Spleen (tissue), 11 donors: ENCODE measurements at regions not wholly inside any gene's neighbourhood (a gene's known extent, or its start where the extent isn't known, plus 50 kb on each side); places are given as distances from the start of the nearest gene placed in this dataset.

ENCODE experiments used
- DNase-seq: peaks from one replicate; pipeline ENCODE4 v3.0.0-alpha.2; 2020
- H3K27ac ChIP-seq, 8 donors: fragments of 200-600 bp; sonication (generic) in 7 of 8; 1 replicate in 4 of 8; 2 replicates in 4 of 8; pipeline versions ENCODE4 v1.5.0 to v1.8.0; 2016 to 2021; ENCODE audit warnings: inconsistent platforms in 4 of 8, mild to moderate bottlenecking in 4 of 8, moderate library complexity in 1 of 8
- H3K27me3 ChIP-seq, 7 donors: fragments of 200-600 bp; sonication (generic) in 6 of 7; replicated peaks in 1 of 7; 1 replicate in 4 of 7; 2 replicates in 3 of 7; pipeline versions ENCODE4 v1.5.0 to v1.8.0; 2016 to 2021; ENCODE audit warnings: inconsistent platforms in 3 of 7, mild to moderate bottlenecking in 1 of 7
- H3K36me3 ChIP-seq, 6 donors: fragments of 200-600 bp; sonication (generic) in 5 of 6; 1 replicate in 4 of 6; 2 replicates in 2 of 6; pipeline versions ENCODE4 v1.5.0 to v1.8.0; 2016 to 2021; ENCODE audit warnings: inconsistent platforms in 2 of 6
- H3K4me1 ChIP-seq, 6 donors: fragments of 200-600 bp; sonication (generic) in 5 of 6; 1 replicate in 3 of 6; 2 replicates in 3 of 6; pipeline versions ENCODE4 v1.5.0 to v1.8.0; 2016 to 2021; ENCODE audit warnings: inconsistent platforms in 3 of 6
- H3K4me3 ChIP-seq, 8 donors: fragments of 200-600 bp; sonication (generic) in 7 of 8; 1 replicate in 4 of 8; 2 replicates in 4 of 8; pipeline versions ENCODE4 v1.5.0 to v1.8.0; 2016 to 2021; ENCODE audit warnings: inconsistent platforms in 4 of 8, mild to moderate bottlenecking in 4 of 8, moderate library complexity in 2 of 8
- H3K9me3 ChIP-seq, 8 donors: fragments of 200-600 bp; sonication (generic) in 7 of 8; 1 replicate in 4 of 8; 2 replicates in 4 of 8; pipeline versions ENCODE4 v1.5.0 to v1.8.0; 2016 to 2021; ENCODE audit warnings: inconsistent platforms in 4 of 8
- CTCF ChIP-seq, 11 experiments: fragments of 200-600 bp in 7 of 11; fragments of 450-650 bp in 4 of 11; sonication (generic) in 4 of 11; IDR thresholded peaks in 8 of 11; conservative IDR thresholded peaks in 3 of 11; 1 replicate in 7 of 11; 2 replicates in 4 of 11; pipeline versions ENCODE4 v1.4.0 to v1.8.0; 2016 to 2021; ENCODE audit warnings: antibody characterized with exemption in 11 of 11, inconsistent platforms in 4 of 11, mild to moderate bottlenecking in 1 of 11
- POLR2A ChIP-seq, 3 donors: fragments of 450-650 bp; IDR thresholded peaks; one replicate each; pipeline ENCODE4 v1.5.1; 2017; ENCODE audit warnings: antibody characterized with exemption in 3 of 3, mild to moderate bottlenecking in 1 of 3
- POLR2AphosphoS5 ChIP-seq, 3 donors: sonication (generic); formaldehyde crosslinking; IDR thresholded peaks; one replicate each; pipeline ENCODE4 v1.5.1; 2017; ENCODE audit warnings: antibody characterized with exemption in 3 of 3
- WGBS, 5 donors: extraction: QIAGEN DNeasy Blood & Tissue Kit in 3 of 5; methylation state at CpG; one replicate each; pipeline versions ENCODE4 v1.1.5 to v1.1.7; 2013 to 2018; 5-methylcytosine and 5-hydroxymethylcytosine counted together
- intact Hi-C: fragments of 100-400 bp; cut with DNase I; formaldehyde crosslinking; loops from one replicate; pipeline ENCODE4 v1.15.0; 2023; ENCODE audit warnings: low total_unique reads
- donor health status: healthy with polysubstance abuse.
- donor health status: DM: no; HTN: no; CAD: no; lungs with moderate emphysema.
- donor health status: DM: no; HTN: no; CAD: no.
- donor health status: Bipolar disorder and iron deficiency.
- donor health status: healthy.
- donor health status: DM: no; HTN: no; CAD: no.
- donor health status: DM: yes; HTN: yes; CAD: no.

GRCh38 chr5:32842813-32843530, 131.9 kb downstream of the NPR3 start:
- DNase-seq: no peak
- intact Hi-C loops: no loop called here
- H3K27ac ChIP-seq: no peak overlapping the region

GRCh38 chr5:32843531-32843895, 132.4 kb downstream of the NPR3 start:
- no peaks in the 10 kb centered on the region for H3K4me1 ChIP-seq
- WGBS, 5 donors: 49 to 64% (median 55%) methylated on average over 3 of the region's 3 CpGs
- TF ChIP-seq POLR2A (IDR thresholded peaks at IDR 0.05) (no peak), CTCF (IDR thresholded peaks at IDR 0.05 in 8 of 11, conservative IDR thresholded peaks at IDR 0.05 in 3 of 11) (no peak), POLR2AphosphoS5 (IDR thresholded peaks at IDR 0.05) (no peak)
- H3K9me3 ChIP-seq: no peaks in the 10 kb centered on the region
- intact Hi-C loops: no loop called here
- no peak overlapping the region for H3K4me3 ChIP-seq
- no peak for DNase-seq
- no peaks in the 10 kb centered on the region for H3K27me3 ChIP-seq
- H3K27ac ChIP-seq: no peak overlapping the region
- no peaks in the 10 kb centered on the region for H3K36me3 ChIP-seq

More at GRCh38 chr5:32842813-32843530, 131.9 kb downstream of the NPR3 start:
- no peaks in the 10 kb centered on the region for H3K36me3 ChIP-seq
- no peaks in the 10 kb centered on the region for H3K9me3 ChIP-seq
- WGBS, 5 donors: 12 to 30% (median 21%) methylated on average over 8 of the region's 8 CpGs
- TF ChIP-seq POLR2A (IDR thresholded peaks at IDR 0.05): no peak
- TF ChIP-seq POLR2AphosphoS5 (IDR thresholded peaks at IDR 0.05): no peak
- TF ChIP-seq CTCF (IDR thresholded peaks at IDR 0.05 in 8 of 11, conservative IDR thresholded peaks at IDR 0.05 in 3 of 11): no peak
- no peaks in the 10 kb centered on the region for H3K4me1 ChIP-seq
- H3K27me3 ChIP-seq: no peaks in the 10 kb centered on the region
- H3K4me3 ChIP-seq: no peak overlapping the region

GRCh38 chr5:32845171-32845570, 134.1 kb downstream of the NPR3 start:
- intact Hi-C loops: no loop called here
- H3K4me1 ChIP-seq: no peaks in the 10 kb centered on the region
- H3K4me3 ChIP-seq: no peak overlapping the region
- no peak overlapping the region for H3K27ac ChIP-seq
- WGBS, 5 donors: 80 to 93% (median 84%) methylated on average over 3 of the region's 3 CpGs
- peaks cover 0 to 4% (median 0%) of the 10 kb centered on the region in 8 donors for H3K9me3 ChIP-seq
- H3K27me3 ChIP-seq: no peaks in the 10 kb centered on the region
- DNase-seq: no peak
- no peaks in the 10 kb centered on the region for H3K36me3 ChIP-seq
- TF ChIP-seq POLR2AphosphoS5 (IDR thresholded peaks at IDR 0.05): no peak
- TF ChIP-seq POLR2A (IDR thresholded peaks at IDR 0.05): no peak
- TF ChIP-seq CTCF (IDR thresholded peaks at IDR 0.05 in 8 of 11, conservative IDR thresholded peaks at IDR 0.05 in 3 of 11): no peak

- no peaks in the 10 kb centered on the region for H3K36me3 ChIP-seq
- H3K4me1 ChIP-seq: no peaks in the 10 kb centered on the region
- intact Hi-C loops: no loop called here
- TF ChIP-seq POLR2A (IDR thresholded peaks at IDR 0.05): no peak
- H3K4me3 ChIP-seq: no peak overlapping the region
- H3K27me3 ChIP-seq: peaks cover 0 to 5% (median 0%) of the 10 kb centered on the region in 7 donors
- no peak overlapping the region for H3K27ac ChIP-seq
- no peak for DNase-seq
- peaks cover 0 to 4% (median 0%) of the 10 kb centered on the region in 8 donors for H3K9me3 ChIP-seq
Observed at GRCh38 chr5:32848120-32848519, 137.0 kb downstream of the NPR3 start.
